H1 (cell line): ENCODE measurements at regions not wholly inside any gene's neighbourhood (a gene's known extent, or its start where the extent isn't known, plus 50 kb on each side); places are given as distances from the start of the nearest gene placed in this dataset.

Source experiments
- CTCF ChIA-PET: fragments of 300-600 bp; sonication (Branson Sonifier 250); formaldehyde crosslinking; loops from one replicate; lab custom pipeline; 2021; ENCODE audit not compliant: partially characterized antibody; lab: Charles Lee
- POLR2A ChIA-PET: fragments of 300-600 bp; sonication (Branson Sonifier 250); formaldehyde crosslinking; loops from one replicate; lab custom pipeline; 2021; ENCODE audit warnings: inconsistent platforms; ENCODE audit not compliant: partially characterized antibody; lab: Charles Lee
- DNase-seq, 2 experiments: peaks; one replicate each; pipeline versions ENCODE4 v3.0.0 to v3.0.0-alpha.2; 2010 to 2022; ENCODE audit warnings: low spot score in 2 of 2, low read depth in 1 of 2, mixed read lengths in 1 of 2
- FAIRE-seq: peaks from 2 replicates; lab custom pipeline; 2011; peaks lifted over from hg19 to GRCh38; lab: Jason Lieb, UNC
- H2AFZ ChIP-seq: 2 replicates; pipeline ENCODE4 v1.8.1; 2012; ENCODE audit warnings: low read length, inconsistent platforms
- H2AK5ac ChIP-seq: 2 replicates; pipeline ENCODE4 v1.6.1; 2013; ENCODE audit warnings: low read depth, low read length
- H2BK120ac ChIP-seq: replicated peaks from 2 replicates; pipeline ENCODE3; 2013; ENCODE audit warnings: low read depth, low read length, inconsistent platforms
- H2BK12ac ChIP-seq: 2 replicates; pipeline ENCODE4 v1.6.1; 2013; ENCODE audit warnings: low read depth, low read length
- H2BK15ac ChIP-seq: 2 replicates; pipeline ENCODE4 v1.6.1; 2013; ENCODE audit warnings: low read length
- H2BK20ac ChIP-seq: 2 replicates; pipeline ENCODE4 v1.6.1; 2013; ENCODE audit warnings: low read length
- H2BK5ac ChIP-seq: 2 replicates; pipeline ENCODE4 v1.6.1; 2013; ENCODE audit warnings: low read depth, low read length
- H3K14ac ChIP-seq: 2 replicates; pipeline ENCODE4 v1.6.1; 2013; ENCODE audit warnings: inconsistent platforms; ENCODE audit not compliant: insufficient read length
- H3K18ac ChIP-seq: 2 replicates; pipeline ENCODE4 v1.6.1; 2013; ENCODE audit warnings: low read length; ENCODE audit errors: extremely low read depth
- H3K23ac ChIP-seq: 2 replicates; pipeline ENCODE4 v1.6.1; 2013; ENCODE audit warnings: inconsistent platforms; ENCODE audit not compliant: insufficient read length
- H3K23me2 ChIP-seq: 2 replicates; pipeline ENCODE4 v1.6.1; 2013; ENCODE audit warnings: low read depth, low read length
- H3K27ac ChIP-seq: 2 replicates; pipeline ENCODE4 v1.6.1; 2011; ENCODE audit warnings: low read depth, low read length, inconsistent platforms
- H3K27me3 ChIP-seq, 4 experiments: replicated peaks in 1 of 4; 1 replicate in 1 of 4; 2 replicates in 3 of 4; pipeline versions ENCODE4 v1.6.1 to v1.8.1; 2011 to 2013; ENCODE audit warnings: low read length in 3 of 4, mild to moderate bottlenecking in 3 of 4, inconsistent platforms in 2 of 4, mixed read lengths in 2 of 4, moderate library complexity in 1 of 4; ENCODE audit not compliant: control insufficient read depth in 3 of 4, insufficient read depth in 3 of 4; ENCODE audit errors: extremely low read depth in 1 of 4
- H3K36me3 ChIP-seq, 4 experiments: 2 replicates each; pipeline versions ENCODE4 v1.6.1 to v1.8.1; 2011 to 2013; ENCODE audit warnings: mild to moderate bottlenecking in 4 of 4, low read length in 3 of 4, moderate library complexity in 2 of 4, control low read depth in 1 of 4, inconsistent platforms in 1 of 4; ENCODE audit not compliant: insufficient read depth in 4 of 4, control insufficient read depth in 2 of 4
- H3K4ac ChIP-seq: replicated peaks from 2 replicates; pipeline ENCODE3; 2013; ENCODE audit warnings: low read length, low read depth, mixed read lengths, inconsistent platforms; ENCODE audit not compliant: insufficient read length
- H3K4me1 ChIP-seq, 4 experiments: replicated peaks in 1 of 4; 1 replicate in 1 of 4; 2 replicates in 3 of 4; pipeline versions ENCODE4 v1.6.1 to v1.8.1; 2011 to 2013; ENCODE audit warnings: low read length in 3 of 4, inconsistent platforms in 2 of 4, mixed read lengths in 1 of 4; ENCODE audit not compliant: insufficient read depth in 4 of 4, control insufficient read depth in 3 of 4
- H3K4me2 ChIP-seq, 2 experiments: 2 replicates each; pipeline versions ENCODE4 v1.6.1 to v1.8.1; 2011 to 2013; ENCODE audit warnings: low read depth in 2 of 2, low read length in 2 of 2, control low read depth in 1 of 2, inconsistent platforms in 1 of 2, mild to moderate bottlenecking in 1 of 2; ENCODE audit not compliant: insufficient read depth in 1 of 2
- H3K4me3 ChIP-seq, 4 experiments: fragments of 200-600, 300-600 bp in 1 of 4; sonication (generic), shearing (Covaris generic), sonication (Bioruptor Twin) in 1 of 4; 2 replicates each; pipeline versions ENCODE4 v1.5.1 to v1.8.1; 2011 to 2016; ENCODE audit warnings: low read length in 4 of 4, low read depth in 3 of 4, control low read depth in 2 of 4, inconsistent platforms in 2 of 4, mild to moderate bottlenecking in 2 of 4, mixed read lengths in 1 of 4, moderate library complexity in 1 of 4; ENCODE audit not compliant: insufficient read depth in 2 of 4; ENCODE audit errors: extremely low read depth in 1 of 4
- H3K56ac ChIP-seq: replicated peaks from 2 replicates; pipeline ENCODE3; 2013; ENCODE audit warnings: low read depth, mild to moderate bottlenecking, mixed read lengths, low read length, inconsistent platforms; ENCODE audit not compliant: insufficient read length
- H3K79me1 ChIP-seq: 2 replicates; pipeline ENCODE4 v1.6.1; 2013; ENCODE audit warnings: low read depth, low read length, control low read depth
- H3K79me2 ChIP-seq, 2 experiments: 2 replicates each; pipeline versions ENCODE4 v1.6.1 to v1.8.1; 2012 to 2013; ENCODE audit warnings: low read length in 2 of 2, mild to moderate bottlenecking in 2 of 2, inconsistent platforms in 1 of 2; ENCODE audit not compliant: insufficient read depth in 2 of 2, control insufficient read depth in 1 of 2
- H3K9ac ChIP-seq, 4 experiments: replicated peaks in 1 of 4; 1 replicate in 1 of 4; 2 replicates in 3 of 4; pipeline versions ENCODE4 v1.6.1 to v1.8.1; 2011 to 2013; ENCODE audit warnings: low read depth in 3 of 4, low read length in 3 of 4, control low read depth in 2 of 4, mild to moderate bottlenecking in 2 of 4, moderate library complexity in 2 of 4, inconsistent platforms in 1 of 4; ENCODE audit errors: extremely low read depth in 1 of 4
- H3K9me3 ChIP-seq, 2 experiments: 2 replicates each; pipeline versions ENCODE4 v1.6.1 to v1.8.1; 2012 to 2013; ENCODE audit warnings: mild to moderate bottlenecking in 2 of 2, moderate library complexity in 2 of 2, control low read depth in 1 of 2, inconsistent platforms in 1 of 2, low read depth in 1 of 2, low read length in 1 of 2, mixed read lengths in 1 of 2; ENCODE audit not compliant: insufficient read depth in 2 of 2
- H4K20me1 ChIP-seq, 2 experiments: replicated peaks in 1 of 2; 2 replicates each; pipeline versions ENCODE3 to v1.8.1; 2011 to 2013; ENCODE audit warnings: inconsistent platforms in 2 of 2, low read length in 2 of 2, mild to moderate bottlenecking in 1 of 2; ENCODE audit not compliant: insufficient read depth in 2 of 2, control insufficient read depth in 1 of 2
- H4K5ac ChIP-seq: 2 replicates; pipeline ENCODE4 v1.6.1; 2013; ENCODE audit warnings: low read length, low read depth, mixed read lengths, inconsistent platforms; ENCODE audit not compliant: insufficient read length
- H4K8ac ChIP-seq: 2 replicates; pipeline ENCODE4 v1.8.0; 2013; ENCODE audit warnings: mild to moderate bottlenecking, moderate library complexity, low read length, inconsistent platforms; ENCODE audit not compliant: insufficient read depth; ENCODE audit errors: extremely low read depth
- H4K91ac ChIP-seq: replicated peaks from 2 replicates; pipeline ENCODE3; 2013; ENCODE audit warnings: low read length, mixed read lengths, inconsistent platforms; ENCODE audit not compliant: insufficient read length
- WGBS, 2 experiments: shearing (Covaris generic) in 1 of 2; methylation state at CpG; one replicate each; pipeline versions ENCODE4 v1.1.6 to v1.1.7; 2013 to 2015; ENCODE audit warnings: low lambda C conversion rate in 2 of 2, mixed read lengths in 2 of 2, inconsistent platforms in 1 of 2, low coverage in 1 of 2, missing lambda C conversion rate in 1 of 2; ENCODE audit not compliant: insufficient replicate concordance in 2 of 2, insufficient coverage in 1 of 2, insufficient read length in 1 of 2; ENCODE audit errors: extremely low coverage in 1 of 2, missing lambda C conversion rate in 1 of 2; 5-methylcytosine and 5-hydroxymethylcytosine counted together
- TF ChIP-seq, protein P1 (sequence below): IDR thresholded peaks from 2 replicates; pipeline ENCODE4 v1.6.1; 2012; ENCODE audit warnings: low read length, inconsistent platforms

GRCh38 chr11:15585602-15586331 is 471.0 kb downstream of the INSC start:
- DNase-seq (no peak), FAIRE-seq (no peak)
- TF ChIP-seq, protein P1, sequence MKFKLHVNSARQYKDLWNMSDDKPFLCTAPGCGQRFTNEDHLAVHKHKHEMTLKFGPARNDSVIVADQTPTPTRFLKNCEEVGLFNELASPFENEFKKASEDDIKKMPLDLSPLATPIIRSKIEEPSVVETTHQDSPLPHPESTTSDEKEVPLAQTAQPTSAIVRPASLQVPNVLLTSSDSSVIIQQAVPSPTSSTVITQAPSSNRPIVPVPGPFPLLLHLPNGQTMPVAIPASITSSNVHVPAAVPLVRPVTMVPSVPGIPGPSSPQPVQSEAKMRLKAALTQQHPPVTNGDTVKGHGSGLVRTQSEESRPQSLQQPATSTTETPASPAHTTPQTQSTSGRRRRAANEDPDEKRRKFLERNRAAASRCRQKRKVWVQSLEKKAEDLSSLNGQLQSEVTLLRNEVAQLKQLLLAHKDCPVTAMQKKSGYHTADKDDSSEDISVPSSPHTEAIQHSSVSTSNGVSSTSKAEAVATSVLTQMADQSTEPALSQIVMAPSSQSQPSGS: no peak
- no peak overlapping the region for H3K56ac ChIP-seq
- H2BK20ac ChIP-seq: no peak overlapping the region
- no peaks in the 10 kb centered on the region; a peak in 1 of 4 replicates for H3K9me3 ChIP-seq
- no peak overlapping the region for H3K27ac ChIP-seq
- WGBS, 2 experiments: 93% methylated on average over 4 of the region's 4 CpGs; no CpG with 5 or more reads in 1 of the 2 experiments
- H4K5ac ChIP-seq: no peak overlapping the region
- H4K8ac ChIP-seq: no peak overlapping the region
- no peak overlapping the region for H3K4me3 ChIP-seq
- H3K79me2 ChIP-seq: no peaks in the 10 kb centered on the region
- H2BK5ac ChIP-seq: no peak overlapping the region
- H3K4me1 ChIP-seq: no peaks in the 10 kb centered on the region
- no peaks in the 10 kb centered on the region for H3K27me3 ChIP-seq
- no peak overlapping the region for H3K14ac ChIP-seq
- no peak overlapping the region for H2BK120ac ChIP-seq
- CTCF ChIA-PET: interaction anchor here (1.0 to 2.9 kb wide), 2 partner anchors 8 to 44 kb away, joined by 3 to 8 read pairs; no protein-coding TSS in a partner anchor
- no peak overlapping the region for H2BK12ac ChIP-seq
- H3K36me3 ChIP-seq: peaks cover 0 to 4% (median 1%) of the 10 kb centered on the region in 4 experiments; a peak in 2 of 8 replicates
- H2BK15ac ChIP-seq: no peak overlapping the region
- no peak overlapping the region for H3K4ac ChIP-seq
- H3K23ac ChIP-seq: no peak overlapping the region
- H3K9ac ChIP-seq: no peak overlapping the region
- no peaks in the 10 kb centered on the region for H3K79me1 ChIP-seq
- POLR2A ChIA-PET: interaction anchor here (1.4 kb wide), 1 partner anchor 10 kb away, joined by 3 read pairs; no protein-coding TSS in a partner anchor
- H4K91ac ChIP-seq: no peak overlapping the region
- no peak overlapping the region for H3K18ac ChIP-seq
- H3K4me2 ChIP-seq: no peak overlapping the region
- no peaks in the 10 kb centered on the region for H4K20me1 ChIP-seq
- H2AK5ac ChIP-seq: no peak overlapping the region
- no peak overlapping the region for H2AFZ ChIP-seq
- H3K23me2 ChIP-seq: no peaks in the 10 kb centered on the region
